HG03378 (cell line): ENCODE measurements at regions not wholly inside any gene's neighbourhood (a gene's known extent, or its start where the extent isn't known, plus 50 kb on each side); places are given as distances from the start of the nearest gene placed in this dataset.

Experiments used
- ATAC-seq: cut with Tn5 transposase; IDR thresholded peaks from one replicate; pipeline ENCODE4 v1.9.1; 2021; ENCODE audit warnings: mild to moderate bottlenecking, moderate library complexity; ENCODE audit not compliant: unreplicated experiment

DNA sequence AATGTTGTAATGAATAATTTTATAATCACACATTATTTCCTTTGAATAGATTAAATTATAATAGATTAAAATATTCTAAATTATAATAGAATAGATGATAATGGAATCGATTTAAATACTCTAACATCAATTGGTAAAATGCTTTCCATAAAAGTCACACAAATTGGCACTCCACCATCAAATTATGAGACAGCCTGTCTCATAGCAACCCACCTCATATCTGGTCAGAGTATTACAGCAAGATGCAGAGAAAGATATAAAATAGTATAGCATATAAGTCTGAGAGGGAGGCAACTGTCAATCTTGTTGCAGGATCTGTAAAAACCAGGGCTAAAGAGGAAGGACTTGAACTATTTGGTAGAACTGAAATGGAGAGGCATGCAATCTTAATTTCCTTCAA lies 98.4 kb upstream of the NCKAP5 start:
- ATAC-seq, result no peak

DNA sequence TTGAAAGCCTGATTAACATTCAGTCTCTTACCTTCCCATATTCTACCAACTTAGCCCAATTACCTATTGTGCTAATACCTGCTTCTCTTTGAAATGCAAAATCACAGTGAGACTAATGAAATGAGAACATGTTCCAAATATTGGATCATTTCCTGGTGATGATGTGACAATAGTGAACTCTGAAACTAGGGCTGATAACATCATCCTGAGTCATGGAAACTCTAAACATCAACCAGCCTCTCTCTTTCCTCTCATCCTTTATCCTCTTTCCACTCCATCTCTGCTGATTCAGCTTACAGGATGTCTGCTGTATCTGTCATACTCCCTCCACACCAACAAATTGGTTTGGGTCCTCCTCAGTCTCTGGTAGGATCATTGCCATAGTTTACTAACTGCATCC lies 98.8 kb upstream of the NCKAP5 start:
- ATAC-seq, result no peak

DNA sequence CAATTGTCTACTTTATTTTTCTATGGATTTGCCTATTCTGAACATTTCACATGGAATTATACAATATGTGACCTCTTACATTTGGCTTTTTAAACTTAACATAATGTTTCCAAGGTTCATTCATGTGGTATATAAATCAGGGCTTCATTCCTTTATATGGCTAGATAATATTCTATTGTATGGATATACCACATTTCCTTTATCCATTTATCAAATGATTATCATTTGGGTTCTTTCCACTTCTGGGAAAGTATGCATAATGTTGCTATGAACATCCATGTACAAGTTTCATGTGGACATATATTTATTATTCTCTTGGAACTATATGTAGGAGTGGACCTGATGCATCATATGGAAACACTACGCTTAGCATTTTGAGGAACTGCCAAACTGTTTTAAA lies 99.7 kb upstream of the NCKAP5 start:
- ATAC-seq, result no peak

DNA sequence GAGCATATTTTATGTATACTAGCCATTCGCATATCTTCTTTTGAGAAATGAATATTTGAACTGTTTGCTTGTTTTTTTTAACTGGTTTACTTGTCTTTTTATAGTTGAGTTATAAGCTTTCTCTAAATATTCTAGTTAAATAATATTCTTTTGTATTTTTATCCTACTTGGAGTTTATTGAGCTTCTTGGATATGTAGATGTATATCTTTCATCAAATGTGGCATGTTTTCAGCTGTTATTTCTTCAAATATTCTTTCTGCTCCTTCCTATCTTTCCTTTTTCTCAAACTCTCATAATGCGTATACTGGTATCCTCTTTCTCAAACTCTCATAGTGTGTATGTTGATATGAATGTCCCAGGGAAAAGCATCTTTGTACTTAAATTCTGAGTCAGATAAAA lies 100.3 kb upstream of the NCKAP5 start:
- no peak for ATAC-seq

GRCh38 chr2:133673305-133673905 lies 105.1 kb upstream of the NCKAP5 start:
- ATAC-seq, result no peak

- no peak for ATAC-seq
Observed at GRCh38 chr2:133674066-133674432, 105.8 kb upstream of the NCKAP5 start.

DNA sequence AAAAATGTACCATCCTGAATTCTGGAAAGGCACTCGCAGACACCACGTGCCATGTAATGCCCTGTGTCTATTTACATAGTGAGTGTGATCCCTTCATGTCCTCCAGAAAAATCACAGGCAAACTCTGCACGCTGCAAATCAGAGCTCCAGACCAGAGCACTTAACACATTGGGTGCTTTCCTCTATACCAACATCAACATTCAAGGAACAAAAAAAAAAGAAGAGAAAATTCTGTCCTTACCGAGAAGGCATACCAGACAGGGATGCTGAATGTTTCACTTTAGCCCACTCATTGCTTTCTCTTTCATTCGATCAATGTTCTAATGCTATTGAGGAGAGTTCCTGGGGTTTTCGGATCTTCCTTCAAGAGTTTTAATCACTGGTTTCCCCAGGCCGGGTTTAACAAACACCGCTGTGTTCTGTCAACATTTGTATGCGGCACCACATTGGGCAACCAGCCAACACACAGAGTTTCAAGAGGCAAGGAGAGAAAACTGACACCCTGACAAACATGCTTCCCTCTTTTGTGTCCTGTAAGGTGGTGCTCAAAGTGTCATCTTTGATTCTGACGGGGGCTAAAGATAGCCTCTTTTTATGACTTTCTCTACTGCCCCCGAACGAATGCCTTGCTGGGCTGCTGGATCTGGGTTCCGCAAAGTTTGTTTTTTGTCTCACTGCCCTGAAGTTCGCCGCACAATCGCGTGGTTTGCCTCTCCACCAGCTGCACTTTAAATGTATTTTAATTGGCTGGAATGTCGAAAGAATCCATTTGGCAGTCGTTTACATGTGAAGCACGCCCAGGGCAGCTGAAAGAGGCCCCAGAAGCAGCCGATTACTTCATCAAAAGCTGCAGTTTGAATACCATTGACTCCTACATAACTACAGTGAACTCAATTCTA lies 106.4 kb upstream of the NCKAP5 start:
- ATAC-seq, result no peak

- ATAC-seq, result no peak
Observed at GRCh38 chr2:133676392-133677130, 108.3 kb upstream of the NCKAP5 start.

DNA sequence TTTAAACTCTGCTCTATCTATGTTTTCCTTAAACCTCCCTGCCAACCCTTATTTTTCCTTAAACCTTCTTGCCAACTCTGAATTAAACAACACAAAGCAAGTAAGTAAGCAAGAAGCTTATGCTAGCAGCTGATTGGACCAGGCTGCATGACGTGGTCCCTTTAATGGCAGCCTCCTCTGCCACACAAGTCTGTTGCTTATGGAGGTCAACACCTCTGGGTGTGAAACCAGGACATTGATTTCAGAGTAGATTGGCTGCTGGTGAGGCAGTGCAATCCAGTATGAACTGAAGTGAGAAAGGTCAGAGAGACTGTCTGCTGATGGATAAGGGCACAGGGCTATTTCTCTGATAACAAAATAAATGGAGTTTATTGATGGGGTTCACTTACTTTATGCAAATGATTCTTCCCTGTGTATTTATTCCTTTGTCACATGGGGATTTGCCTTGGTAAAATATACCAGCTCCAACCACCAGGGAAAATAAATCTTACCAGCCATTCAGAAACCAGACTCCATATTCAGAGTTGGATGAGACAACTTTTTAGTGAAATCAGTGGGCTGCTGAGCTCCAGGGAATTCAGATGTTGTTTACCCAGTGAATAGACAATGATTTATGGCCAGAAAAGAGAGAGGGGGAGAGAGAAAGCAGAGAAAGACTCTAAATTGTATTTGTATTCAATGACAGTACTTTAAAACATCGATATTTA lies 112.2 kb upstream of the NCKAP5 start:
- no peak for ATAC-seq

DNA sequence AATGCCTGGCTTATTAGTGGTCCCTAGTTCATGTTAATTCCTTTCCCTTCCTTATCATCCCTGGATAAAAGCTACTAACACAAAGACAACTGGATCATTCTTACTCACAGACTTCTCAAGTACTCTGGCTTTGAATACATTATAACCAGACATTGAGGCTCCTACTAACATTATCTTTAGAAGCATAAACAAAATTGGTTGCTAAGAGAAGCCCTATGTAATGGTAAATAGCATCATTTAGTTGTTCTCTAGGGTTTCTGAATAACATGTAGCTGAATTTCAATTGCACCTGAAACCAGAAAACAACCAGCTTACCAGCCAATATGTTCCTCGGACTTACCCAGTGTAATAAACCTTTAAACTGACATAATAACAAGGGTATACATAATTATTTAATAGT lies 114.1 kb upstream of the NCKAP5 start:
- no peak for ATAC-seq

DNA sequence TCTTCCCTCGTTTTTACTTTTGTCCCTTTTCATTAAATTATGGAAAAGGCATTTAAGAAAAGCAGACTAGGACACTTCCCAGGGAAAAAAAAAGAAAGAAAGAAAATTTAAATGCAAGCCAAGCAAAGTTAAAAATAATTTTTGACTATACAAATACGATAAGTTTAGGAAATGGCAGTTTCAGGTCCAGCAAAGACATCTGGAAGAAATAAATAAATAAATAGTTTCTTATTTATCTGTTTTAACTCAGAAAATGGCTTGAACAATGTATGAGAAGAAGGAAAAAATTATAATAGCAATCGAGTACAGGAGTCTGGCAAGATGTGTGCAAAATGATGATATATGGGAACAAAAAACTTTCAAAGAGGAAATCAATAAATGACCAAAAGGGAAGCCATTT lies 114.6 kb upstream of the NCKAP5 start:
- no peak for ATAC-seq

DNA sequence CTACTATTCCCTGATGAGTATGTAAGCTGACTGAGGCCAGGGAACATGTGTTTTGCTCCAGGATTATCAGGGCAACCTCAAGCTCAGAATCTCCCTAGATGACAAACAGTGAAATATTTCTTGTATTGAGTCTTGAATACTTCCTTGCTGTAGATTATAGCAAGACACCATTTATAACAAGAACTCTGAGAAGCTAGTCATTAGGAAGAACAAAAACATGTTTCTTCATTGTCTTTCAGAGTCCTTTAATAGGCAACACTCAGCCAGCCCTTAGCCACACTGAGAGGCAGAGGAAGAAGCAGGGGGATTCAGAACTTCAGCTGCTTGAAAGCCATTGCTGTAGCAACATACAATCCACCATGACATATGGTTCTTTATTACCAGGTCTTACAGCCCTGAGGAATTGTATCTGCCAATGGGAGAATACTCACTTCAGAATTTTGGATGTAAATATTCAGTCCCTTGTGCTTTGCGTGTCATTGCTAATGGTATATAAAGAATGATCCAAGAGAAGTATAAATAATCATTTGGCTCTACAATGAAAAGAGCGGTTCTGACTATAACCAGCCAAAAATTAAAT lies 117.5 kb upstream of the NCKAP5 start:
- no peak for ATAC-seq

DNA sequence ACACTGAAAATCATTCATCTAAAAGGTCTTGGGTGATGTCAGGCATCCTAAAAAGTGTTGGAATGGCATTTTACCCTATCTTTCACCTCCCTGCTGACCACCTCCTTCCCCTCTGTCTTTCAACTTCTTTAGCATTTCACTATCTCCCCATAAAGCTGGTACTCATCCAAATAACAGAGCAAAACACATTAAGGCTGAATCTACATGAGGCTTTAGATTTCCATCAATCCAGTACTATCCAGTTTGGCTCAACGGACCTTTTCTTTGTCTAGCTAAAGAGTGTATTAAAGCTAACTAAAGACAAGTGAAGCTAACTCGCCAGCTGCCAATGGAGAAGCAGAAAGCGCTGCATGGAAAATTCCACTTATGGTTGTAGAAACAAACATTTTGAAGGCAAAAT lies 122.5 kb upstream of the NCKAP5 start:
- ATAC-seq, result no peak

DNA sequence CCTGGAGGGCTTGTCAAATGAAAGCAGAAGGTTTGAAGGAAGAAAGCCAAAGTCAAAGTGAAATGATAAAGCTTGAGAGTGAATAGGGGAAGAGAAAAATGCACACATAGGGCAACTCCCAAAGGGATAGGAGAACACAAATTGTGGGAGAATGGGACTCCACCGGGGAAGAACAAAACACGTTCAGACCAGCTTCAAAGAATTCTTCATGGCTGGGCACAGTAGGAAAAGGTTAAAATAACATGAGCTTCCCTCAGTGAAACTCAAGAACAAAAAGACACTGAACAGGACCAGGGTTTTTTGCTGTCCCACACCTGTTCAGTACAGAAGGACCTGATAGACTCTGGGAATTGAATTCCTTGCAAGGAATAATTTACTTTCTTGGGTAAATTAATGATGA lies 123.1 kb upstream of the NCKAP5 start:
- ATAC-seq, result no peak

- no peak for ATAC-seq
Observed at GRCh38 chr2:133705287-133705686, 137.0 kb upstream of the NCKAP5 start.

DNA sequence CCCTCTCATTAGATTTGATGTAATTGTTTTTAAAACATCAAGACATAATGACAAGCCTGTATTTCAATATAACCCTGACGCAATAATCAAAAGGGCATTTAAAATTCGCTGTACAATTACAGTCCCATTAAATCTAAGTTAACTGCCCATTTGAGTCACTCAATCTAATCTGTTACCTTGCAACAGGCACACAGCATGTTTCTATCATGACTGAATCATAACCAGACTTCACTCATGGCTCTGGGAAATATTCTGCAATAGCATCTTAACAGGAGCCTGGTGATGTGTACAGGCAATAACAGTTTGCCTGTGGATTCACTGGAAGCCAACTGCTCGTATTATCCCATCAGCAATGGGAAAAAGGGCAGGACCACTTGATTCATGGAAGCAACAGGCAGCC lies 142.3 kb upstream of the NCKAP5 start:
- ATAC-seq, result no peak

DNA sequence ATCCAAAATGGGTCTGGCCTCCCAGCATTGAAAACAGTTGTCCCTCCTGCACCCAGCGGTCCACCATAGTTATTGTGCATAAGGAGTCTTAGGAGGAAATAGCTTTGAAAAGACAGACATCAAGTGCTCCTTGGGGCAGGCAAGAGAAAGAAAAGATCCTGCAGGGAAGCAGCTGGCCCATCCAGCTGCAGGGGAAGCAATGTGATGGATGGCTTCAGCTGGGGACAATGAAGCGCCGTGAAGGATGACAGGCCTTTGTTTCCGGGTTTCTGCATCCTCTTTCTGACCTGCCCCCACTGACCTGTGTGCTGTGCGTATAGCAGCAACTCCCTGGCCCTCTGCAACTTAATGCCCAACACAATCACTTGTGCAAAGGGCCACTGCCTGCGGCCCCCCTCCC lies 142.9 kb upstream of the NCKAP5 start:
- ATAC-seq, result no peak

GRCh38 chr2:133711806-133712205 lies 143.5 kb upstream of the NCKAP5 start:
- no peak for ATAC-seq

DNA sequence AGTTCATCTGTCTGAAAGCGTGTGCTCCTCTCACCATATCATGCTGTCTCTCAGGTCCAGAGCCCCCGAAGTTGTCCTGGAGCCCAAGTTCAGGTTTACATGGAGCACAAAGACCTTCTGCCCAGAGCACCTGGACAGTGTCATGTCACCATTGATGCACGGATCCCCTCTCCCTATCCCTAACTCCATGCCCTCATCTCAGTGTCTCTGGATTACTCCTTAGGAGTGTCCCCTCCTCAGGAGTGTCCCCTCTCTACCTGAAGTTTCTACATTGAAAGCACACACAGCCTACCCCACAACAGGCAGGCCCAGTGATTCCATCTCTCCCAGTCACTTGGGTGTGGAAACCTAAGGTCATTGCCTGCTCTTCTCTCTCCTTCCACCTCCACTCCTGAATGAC lies 144.1 kb upstream of the NCKAP5 start:
- ATAC-seq, result no peak

- ATAC-seq, result no peak
Observed at GRCh38 chr2:133713049-133713580, 144.9 kb upstream of the NCKAP5 start.

DNA sequence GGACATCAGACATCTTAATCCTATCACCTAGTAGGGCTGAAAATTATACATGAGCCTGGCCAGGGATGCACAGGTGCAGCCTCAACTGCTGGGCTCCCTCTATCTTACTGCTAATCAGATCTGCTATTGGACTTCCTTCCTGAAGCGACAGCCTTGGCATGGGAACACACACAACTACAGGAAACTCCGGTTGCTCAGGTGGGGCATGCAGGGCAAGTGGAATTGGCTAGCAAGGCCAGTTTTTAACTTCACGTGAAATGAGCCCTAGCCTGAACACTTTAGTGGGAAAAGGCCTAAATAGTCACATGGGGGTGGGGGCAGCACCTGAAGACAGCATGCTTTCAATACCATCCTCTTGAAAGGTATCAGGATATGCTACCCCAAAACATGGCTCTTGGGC lies 147.9 kb upstream of the NCKAP5 start:
- no peak for ATAC-seq
